Neural cell (in vitro differentiated cells): ENCODE measurements at regions not wholly inside any gene's neighbourhood (a gene's known extent, or its start where the extent isn't known, plus 50 kb on each side); places are given as distances from the start of the nearest gene placed in this dataset.

ENCODE experiments used
- EP300 ChIP-seq: fragments of 450-650 bp; conservative IDR thresholded peaks from 2 replicates; pipeline ENCODE4 v1.6.1; 2014; ENCODE audit warnings: antibody characterized with exemption, mild to moderate bottlenecking, moderate library complexity; ENCODE audit not compliant: poor library complexity, severe bottlenecking
- EZH2 ChIP-seq: fragments of 200-600, 300-800 bp; shearing (Covaris generic), sonication (generic); IDR thresholded peaks from 2 replicates; pipeline ENCODE4 v1.6.1; 2014; ENCODE audit warnings: antibody characterized with exemption, low read length, borderline replicate concordance, mild to moderate bottlenecking; ENCODE audit not compliant: insufficient read depth, poor library complexity, severe bottlenecking
- POLR2AphosphoS5 ChIP-seq: IDR thresholded peaks from 2 replicates; pipeline ENCODE4 v1.6.1; 2012
- REST ChIP-seq: IDR thresholded peaks from 2 replicates; pipeline ENCODE4 v1.6.1; 2012; ENCODE audit warnings: borderline replicate concordance
- SMC3 ChIP-seq: fragments of 450-650 bp; conservative IDR thresholded peaks from 2 replicates; pipeline ENCODE4 v1.6.1; 2014; ENCODE audit warnings: antibody characterized with exemption, mild to moderate bottlenecking, moderate library complexity; ENCODE audit not compliant: poor library complexity
- TAF1 ChIP-seq: IDR thresholded peaks from 2 replicates; pipeline ENCODE4 v1.6.1; 2012; ENCODE audit warnings: low read depth
- TF ChIP-seq, protein P1 (sequence below): fragments of 450-650 bp; IDR thresholded peaks from 2 replicates; pipeline ENCODE4 v1.5.1; 2014; ENCODE audit warnings: antibody characterized with exemption, mild to moderate bottlenecking, moderate library complexity; ENCODE audit not compliant: poor library complexity, severe bottlenecking

GRCh38 chr10:8439040-8439439, 384.6 kb downstream of the GATA3 start:
- no peak for TF ChIP-seq EZH2
- TF ChIP-seq, protein P1, sequence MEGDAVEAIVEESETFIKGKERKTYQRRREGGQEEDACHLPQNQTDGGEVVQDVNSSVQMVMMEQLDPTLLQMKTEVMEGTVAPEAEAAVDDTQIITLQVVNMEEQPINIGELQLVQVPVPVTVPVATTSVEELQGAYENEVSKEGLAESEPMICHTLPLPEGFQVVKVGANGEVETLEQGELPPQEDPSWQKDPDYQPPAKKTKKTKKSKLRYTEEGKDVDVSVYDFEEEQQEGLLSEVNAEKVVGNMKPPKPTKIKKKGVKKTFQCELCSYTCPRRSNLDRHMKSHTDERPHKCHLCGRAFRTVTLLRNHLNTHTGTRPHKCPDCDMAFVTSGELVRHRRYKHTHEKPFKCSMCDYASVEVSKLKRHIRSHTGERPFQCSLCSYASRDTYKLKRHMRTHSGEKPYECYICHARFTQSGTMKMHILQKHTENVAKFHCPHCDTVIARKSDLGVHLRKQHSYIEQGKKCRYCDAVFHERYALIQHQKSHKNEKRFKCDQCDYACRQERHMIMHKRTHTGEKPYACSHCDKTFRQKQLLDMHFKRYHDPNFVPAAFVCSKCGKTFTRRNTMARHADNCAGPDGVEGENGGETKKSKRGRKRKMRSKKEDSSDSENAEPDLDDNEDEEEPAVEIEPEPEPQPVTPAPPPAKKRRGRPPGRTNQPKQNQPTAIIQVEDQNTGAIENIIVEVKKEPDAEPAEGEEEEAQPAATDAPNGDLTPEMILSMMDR: no peak
- TF ChIP-seq SMC3: no peak
- no peak for TF ChIP-seq TAF1
- no peak for TF ChIP-seq REST
- no peak for TF ChIP-seq POLR2AphosphoS5
- no peak for TF ChIP-seq EP300
